K562 (cell line): ENCODE measurements at regions not wholly inside any gene's neighbourhood (a gene's known extent, or its start where the extent isn't known, plus 50 kb on each side); places are given as distances from the start of the nearest gene placed in this dataset.

Experiments
- ARID1B ChIP-seq: fragments of 450-650 bp; IDR thresholded peaks from 2 replicates; pipeline ENCODE4 v1.6.1; 2016; ENCODE audit warnings: antibody characterized with exemption, mild to moderate bottlenecking, inconsistent platforms
- C11orf30 ChIP-seq: fragments of 450-650 bp; IDR thresholded peaks from 2 replicates; pipeline ENCODE4 v1.6.1; 2016; ENCODE audit warnings: low read depth, mild to moderate bottlenecking
- CEBPB ChIP-seq: fragments of 450-650 bp; IDR thresholded peaks from 2 replicates; pipeline ENCODE4 v1.6.1; 2016; ENCODE audit warnings: missing genetic modification characterization, missing compliant biosample characterization
- CEBPG ChIP-seq, 3 experiments: fragments of 200-800 bp in 1 of 3; sonication (Bioruptor generic) in 1 of 3; sonication (generic) in 1 of 3; formaldehyde crosslinking in 1 of 3; IDR thresholded peaks in 2 of 3; conservative IDR thresholded peaks in 1 of 3; 2 replicates each; pipeline versions ENCODE4 v1.6.1 to v1.8.0; 2016 to 2022; ENCODE audit warnings: missing compliant biosample characterization in 2 of 3, missing genetic modification characterization in 2 of 3, mild to moderate bottlenecking in 1 of 3, missing genetic modification reagents in 1 of 3
- EP400 ChIP-seq: fragments of 450-650 bp; IDR thresholded peaks from 2 replicates; pipeline ENCODE4 v1.6.1; 2017; ENCODE audit warnings: antibody characterized with exemption, mild to moderate bottlenecking, moderate library complexity
- FOSL1 ChIP-seq: fragments of 200-800 bp; sonication (Bioruptor generic); conservative IDR thresholded peaks from 2 replicates; pipeline ENCODE4 v1.6.1; 2016; ENCODE audit warnings: missing genetic modification characterization, missing compliant biosample characterization
- FOXP1 ChIP-seq: sonication (generic); formaldehyde crosslinking; IDR thresholded peaks from 2 replicates; pipeline ENCODE4 v1.8.0; 2022; ENCODE audit warnings: mild to moderate bottlenecking, missing genetic modification reagents
- HDAC8 ChIP-seq: fragments of 450-650 bp; IDR thresholded peaks from 2 replicates; pipeline ENCODE4 v1.6.1; 2016; ENCODE audit warnings: mild to moderate bottlenecking, missing genetic modification characterization, moderate library complexity, missing compliant biosample characterization
- HNRNPK ChIP-seq: fragments of 200-400 bp; formaldehyde crosslinking; IDR thresholded peaks from one replicate; pipeline ENCODE4 v1.6.1; 2018; ENCODE audit warnings: mild to moderate bottlenecking, low read depth, low read length; ENCODE audit not compliant: poor library complexity, severe bottlenecking
- JUND ChIP-seq, 2 experiments: IDR thresholded peaks; 2 replicates in 1 of 2; 3 replicates in 1 of 2; pipeline ENCODE4 v1.6.1; 2011; ENCODE audit warnings: borderline replicate concordance in 2 of 2, low read depth in 2 of 2, low read length in 2 of 2, improper control_type of control experiment in 1 of 2, missing biosample characterization in 1 of 2, missing genetic modification characterization in 1 of 2, missing genetic modification reagents in 1 of 2
- KDM1A ChIP-seq, 2 experiments: fragments of 450-650 bp; IDR thresholded peaks; 2 replicates each; pipeline ENCODE4 v1.6.1; 2016; ENCODE audit warnings: mild to moderate bottlenecking in 2 of 2
- KDM5B ChIP-seq: fragments of 200-600 bp; sonication (generic); IDR thresholded peaks from 2 replicates; pipeline ENCODE4 v1.6.1; 2012; ENCODE audit warnings: low read depth, mild to moderate bottlenecking, moderate library complexity, low read length, control low read depth, inconsistent platforms; ENCODE audit not compliant: insufficient replicate concordance
- MAFF ChIP-seq: IDR thresholded peaks from 2 replicates; pipeline ENCODE4 v1.6.1; 2012; ENCODE audit warnings: low read length, improper control_type of control experiment
- MAFG ChIP-seq: fragments of 450-650 bp; conservative IDR thresholded peaks from 2 replicates; pipeline ENCODE4 v1.6.1; 2016; ENCODE audit warnings: missing genetic modification characterization, missing compliant biosample characterization
- NFE2 ChIP-seq: IDR thresholded peaks from 2 replicates; pipeline ENCODE4 v1.6.1; 2014; ENCODE audit warnings: antibody characterized with exemption, low read depth
- RAD21 ChIP-seq, 2 experiments: fragments of 250-450 bp in 1 of 2; fragments of 450-650 bp in 1 of 2; sonication (Bioruptor Pico) in 1 of 2; formaldehyde crosslinking in 1 of 2; IDR thresholded peaks in 1 of 2; conservative IDR thresholded peaks in 1 of 2; 2 replicates each; pipeline versions ENCODE4 v1.4.0 to v1.8.0; 2020 to 2022; ENCODE audit warnings: mild to moderate bottlenecking in 2 of 2, moderate library complexity in 1 of 2
- RCOR1 ChIP-seq, 2 experiments: IDR thresholded peaks; 2 replicates each; pipeline ENCODE4 v1.6.1; 2012; ENCODE audit warnings: low read depth in 2 of 2, low read length in 2 of 2, borderline replicate concordance in 1 of 2, improper control_type of control experiment in 1 of 2
- SMAD2 ChIP-seq: fragments of 150-350 bp; IDR thresholded peaks from 2 replicates; pipeline ENCODE4 v1.6.1; 2014; ENCODE audit warnings: low read depth, mild to moderate bottlenecking, low read length
- SMARCC2 ChIP-seq: fragments of 450-650 bp; IDR thresholded peaks from 2 replicates; pipeline ENCODE4 v1.6.1; 2017; ENCODE audit warnings: antibody characterized with exemption, moderate library complexity, mild to moderate bottlenecking, low read depth
- SNIP1 ChIP-seq: fragments of 450-650 bp; IDR thresholded peaks from 2 replicates; pipeline ENCODE4 v1.7.1; 2017; ENCODE audit warnings: low read depth, mild to moderate bottlenecking
- SOX6 ChIP-seq: fragments of 450-650 bp; IDR thresholded peaks from 2 replicates; pipeline ENCODE4 v1.6.1; 2014; ENCODE audit warnings: mild to moderate bottlenecking
- ZNF232 ChIP-seq: sonication (generic); formaldehyde crosslinking; IDR thresholded peaks from 2 replicates; pipeline ENCODE4 v1.8.0; 2022; ENCODE audit warnings: mild to moderate bottlenecking, missing genetic modification reagents
- ZNF274 ChIP-seq: IDR thresholded peaks from 2 replicates; pipeline ENCODE4 v1.6.1; 2011; ENCODE audit warnings: low read depth, mild to moderate bottlenecking, low read length, moderate library complexity, borderline replicate concordance
- TF ChIP-seq, protein P1 (sequence below): sonication (generic); formaldehyde crosslinking; IDR thresholded peaks from 2 replicates; pipeline ENCODE4 v1.8.0; 2022; ENCODE audit warnings: mild to moderate bottlenecking, missing genetic modification reagents, borderline replicate concordance
- TF ChIP-seq, protein P2 (sequence below), 2 experiments: IDR thresholded peaks; 2 replicates each; pipeline ENCODE4 v1.6.1; 2012; ENCODE audit warnings: improper control_type of control experiment in 2 of 2, low read depth in 2 of 2, low read length in 2 of 2, borderline replicate concordance in 1 of 2

DNA sequence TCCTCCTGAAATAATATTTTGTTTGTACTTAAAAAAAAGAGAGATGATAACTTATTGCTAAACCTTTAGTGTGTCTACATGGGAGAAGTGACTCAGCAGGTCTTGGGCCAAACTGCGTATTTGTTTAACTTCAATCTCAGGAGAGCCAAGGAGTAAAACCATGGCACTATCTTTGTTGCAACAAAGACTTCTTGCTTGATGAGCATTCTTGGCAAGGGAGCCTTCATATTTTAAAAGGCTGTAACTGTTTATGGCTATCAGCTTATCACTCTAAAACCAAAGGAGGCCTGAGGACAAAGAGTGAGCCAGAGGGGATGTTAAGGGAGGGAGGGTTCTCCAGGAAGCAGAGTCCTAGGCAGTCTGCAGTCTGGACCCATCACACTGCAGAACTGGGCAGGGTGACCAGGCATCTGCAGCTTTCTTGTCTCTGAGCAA is 216.2 kb upstream of the S1PR3 start (continued):
- TF ChIP-seq, protein P1, sequence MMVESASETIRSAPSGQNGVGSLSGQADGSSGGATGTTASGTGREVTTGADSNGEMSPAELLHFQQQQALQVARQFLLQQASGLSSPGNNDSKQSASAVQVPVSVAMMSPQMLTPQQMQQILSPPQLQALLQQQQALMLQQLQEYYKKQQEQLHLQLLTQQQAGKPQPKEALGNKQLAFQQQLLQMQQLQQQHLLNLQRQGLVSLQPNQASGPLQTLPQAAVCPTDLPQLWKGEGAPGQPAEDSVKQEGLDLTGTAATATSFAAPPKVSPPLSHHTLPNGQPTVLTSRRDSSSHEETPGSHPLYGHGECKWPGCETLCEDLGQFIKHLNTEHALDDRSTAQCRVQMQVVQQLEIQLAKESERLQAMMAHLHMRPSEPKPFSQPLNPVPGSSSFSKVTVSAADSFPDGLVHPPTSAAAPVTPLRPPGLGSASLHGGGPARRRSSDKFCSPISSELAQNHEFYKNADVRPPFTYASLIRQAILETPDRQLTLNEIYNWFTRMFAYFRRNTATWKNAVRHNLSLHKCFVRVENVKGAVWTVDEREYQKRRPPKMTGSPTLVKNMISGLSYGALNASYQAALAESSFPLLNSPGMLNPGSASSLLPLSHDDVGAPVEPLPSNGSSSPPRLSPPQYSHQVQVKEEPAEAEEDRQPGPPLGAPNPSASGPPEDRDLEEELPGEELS, result no peak
- TF ChIP-seq EP400 (no peak), NFE2 (peak; percentile 86), FOSL1 (tag) (peak; percentile 32; the same call in 1 of the 2 replicates), ARID1B (peak; percentile 52; the same call in 1 of the 2 replicates), C11orf30 (peak; percentile 72), MAFG (tag) (peak; percentile 78), FOXP1 (no peak), RCOR1 (IDR thresholded peaks at IDR 0.05; ENCODE audit: borderline replicate concordance in 1 of 2, low read depth in 2 of 2, low read length in 2 of 2) (peak in 1 of 2 experiments; percentile 47; a peak in 2 of 4 replicates), SNIP1 (no peak), KDM5B (no peak), HDAC8 (tag) (no peak), ZNF232 (no peak), MAFF (peak; percentile 72), HNRNPK (no peak), JUND (IDR thresholded peaks at IDR 0.05; ENCODE audit: borderline replicate concordance, low read depth, low read length) (peak; percentile 39; the same call in 1 of the 2 replicates), JUND (tag; IDR thresholded peaks at IDR 0.05; ENCODE audit: borderline replicate concordance, low read depth, low read length) (no peak), ZNF274 (no peak), KDM1A (IDR thresholded peaks at IDR 0.05) (peak; percentile 57 to 66; a peak in 3 of 4 replicates), SOX6 (peak; percentile 61; the same call in 1 of the 2 replicates), RAD21 (CRISPR knock-in tag; conservative IDR thresholded peaks at IDR 0.05 in 1 of 2, IDR thresholded peaks at IDR 0.05 in 1 of 2) (no peak), CEBPG (CRISPR knock-in tag; IDR thresholded peaks at IDR 0.05) (no peak), CEBPG (tag; conservative IDR thresholded peaks at IDR 0.05 in 1 of 2, IDR thresholded peaks at IDR 0.05 in 1 of 2) (peak in 1 of 2 experiments; percentile 31; a peak in 2 of 4 replicates), SMARCC2 (no peak), SMAD2 (no peak), CEBPB (tag) (0 out of 2 replicates have a peak, but pooled peaks have one; percentile 33)
- TF ChIP-seq, protein P2, sequence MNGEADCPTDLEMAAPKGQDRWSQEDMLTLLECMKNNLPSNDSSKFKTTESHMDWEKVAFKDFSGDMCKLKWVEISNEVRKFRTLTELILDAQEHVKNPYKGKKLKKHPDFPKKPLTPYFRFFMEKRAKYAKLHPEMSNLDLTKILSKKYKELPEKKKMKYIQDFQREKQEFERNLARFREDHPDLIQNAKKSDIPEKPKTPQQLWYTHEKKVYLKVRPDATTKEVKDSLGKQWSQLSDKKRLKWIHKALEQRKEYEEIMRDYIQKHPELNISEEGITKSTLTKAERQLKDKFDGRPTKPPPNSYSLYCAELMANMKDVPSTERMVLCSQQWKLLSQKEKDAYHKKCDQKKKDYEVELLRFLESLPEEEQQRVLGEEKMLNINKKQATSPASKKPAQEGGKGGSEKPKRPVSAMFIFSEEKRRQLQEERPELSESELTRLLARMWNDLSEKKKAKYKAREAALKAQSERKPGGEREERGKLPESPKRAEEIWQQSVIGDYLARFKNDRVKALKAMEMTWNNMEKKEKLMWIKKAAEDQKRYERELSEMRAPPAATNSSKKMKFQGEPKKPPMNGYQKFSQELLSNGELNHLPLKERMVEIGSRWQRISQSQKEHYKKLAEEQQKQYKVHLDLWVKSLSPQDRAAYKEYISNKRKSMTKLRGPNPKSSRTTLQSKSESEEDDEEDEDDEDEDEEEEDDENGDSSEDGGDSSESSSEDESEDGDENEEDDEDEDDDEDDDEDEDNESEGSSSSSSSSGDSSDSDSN (IDR thresholded peaks at IDR 0.05; ENCODE audit: borderline replicate concordance in 1 of 2, low read depth in 2 of 2, low read length in 2 of 2), result no peak
